ENCODE measurements at regions not wholly inside any gene's neighbourhood (a gene's known extent, or its start where the extent isn't known, plus 50 kb on each side); places are given as distances from the start of the nearest gene placed in this dataset.

- TF ChIP-seq EZH2 (IDR thresholded peaks at IDR 0.05; ENCODE audit: insufficient read depth, poor library complexity, severe bottlenecking) (no peak), EZH2phosphoT487 (IDR thresholded peaks at IDR 0.05; ENCODE audit: insufficient read depth, low read depth) (no peak)
These were observed 107.0 kb upstream of the ERG start for GRCh38 chr21:38605236-38605635.

Data from GM23248 (cell line).